Midbrain (tissue), 1 donor: ENCODE measurements at regions not wholly inside any gene's neighbourhood (a gene's known extent, or its start where the extent isn't known, plus 50 kb on each side); places are given as distances from the start of the nearest gene placed in this dataset.
"Not testable (repeated sequence)": the region's sequence is repeated elsewhere in the genome, so short reads cannot be mapped to it uniquely, and the experiment has no call there.

Source experiments
- DNase-seq: peaks from one replicate; lab custom pipeline; 2025; lab: John Stamatoyannopoulos, UW

DNA sequence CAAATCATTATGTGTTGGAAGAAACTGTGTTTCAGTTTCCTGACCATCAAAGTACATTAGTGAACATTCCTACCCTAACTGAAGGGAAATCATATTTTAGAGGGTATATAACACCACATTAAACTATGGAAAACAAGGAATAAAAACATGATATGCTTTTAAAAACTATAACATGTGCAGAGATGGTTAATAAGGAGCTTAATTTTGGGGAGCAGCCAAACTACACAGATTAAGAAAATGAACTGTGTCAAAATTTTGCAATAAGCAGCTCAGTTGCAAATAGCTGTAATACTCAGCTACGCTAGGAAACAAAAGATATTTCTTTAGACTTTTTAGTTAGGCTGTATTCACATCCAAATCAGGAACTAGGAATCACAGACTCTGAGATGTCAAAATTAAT is 1115.7 kb upstream of the CELF2 start:
- DNase-seq, result no peak

GRCh38 chr10:9910446-9910845 is 1107.2 kb upstream of the CELF2 start:
- DNase-seq, result no peak

- DNase-seq, result no peak
These were observed 1106.2 kb upstream of the CELF2 start for GRCh38 chr10:9911488-9911887.

DNA sequence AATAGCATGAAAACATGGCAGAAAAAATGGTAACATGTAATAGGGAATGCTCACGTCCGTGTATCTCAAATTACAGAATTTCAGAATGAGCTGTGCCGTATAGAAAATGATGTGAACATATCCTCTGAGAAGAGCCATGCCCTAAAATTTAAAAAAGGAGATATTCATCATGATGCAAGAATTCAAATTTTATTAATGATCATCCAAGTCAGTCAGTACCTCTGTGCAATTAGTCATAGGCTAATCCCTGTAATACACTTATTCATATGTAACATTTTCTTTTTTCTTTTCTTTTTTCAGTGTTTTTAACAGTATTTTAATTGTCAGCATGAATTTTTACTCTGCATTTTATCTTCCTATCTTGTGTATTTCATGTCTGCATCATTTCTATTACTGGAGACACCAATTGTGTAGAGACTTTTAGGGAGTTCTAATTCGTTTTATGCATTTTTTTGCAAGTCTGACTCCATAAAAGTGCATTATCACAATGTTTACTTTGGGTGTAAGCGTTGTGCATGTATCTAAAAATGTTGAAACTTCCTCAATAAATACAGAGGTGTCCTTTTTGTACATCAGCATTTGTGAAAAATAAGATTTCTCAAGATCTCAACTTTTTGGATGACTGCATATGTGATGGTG is 1103.7 kb upstream of the CELF2 start:
- DNase-seq, result no peak

DNA sequence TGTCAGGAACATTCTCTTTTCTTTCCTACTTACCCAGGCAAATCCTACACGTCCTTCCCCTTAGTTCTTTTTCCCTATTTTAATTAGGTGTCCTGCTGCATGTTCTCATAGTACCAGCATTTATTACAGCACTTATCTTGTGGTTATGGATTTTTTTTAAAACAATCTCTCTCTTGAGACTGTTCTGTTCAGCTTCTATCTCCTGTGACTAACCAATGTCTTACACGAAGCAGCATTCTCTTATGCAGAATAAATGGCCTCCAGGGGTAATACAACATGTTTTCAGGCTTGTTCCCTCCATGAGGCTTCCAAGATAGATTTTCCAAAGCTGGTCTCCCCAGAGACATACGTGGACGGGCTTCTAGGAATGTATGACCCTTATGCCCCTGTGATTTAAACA is 1096.1 kb upstream of the CELF2 start:
- no peak for DNase-seq

DNA sequence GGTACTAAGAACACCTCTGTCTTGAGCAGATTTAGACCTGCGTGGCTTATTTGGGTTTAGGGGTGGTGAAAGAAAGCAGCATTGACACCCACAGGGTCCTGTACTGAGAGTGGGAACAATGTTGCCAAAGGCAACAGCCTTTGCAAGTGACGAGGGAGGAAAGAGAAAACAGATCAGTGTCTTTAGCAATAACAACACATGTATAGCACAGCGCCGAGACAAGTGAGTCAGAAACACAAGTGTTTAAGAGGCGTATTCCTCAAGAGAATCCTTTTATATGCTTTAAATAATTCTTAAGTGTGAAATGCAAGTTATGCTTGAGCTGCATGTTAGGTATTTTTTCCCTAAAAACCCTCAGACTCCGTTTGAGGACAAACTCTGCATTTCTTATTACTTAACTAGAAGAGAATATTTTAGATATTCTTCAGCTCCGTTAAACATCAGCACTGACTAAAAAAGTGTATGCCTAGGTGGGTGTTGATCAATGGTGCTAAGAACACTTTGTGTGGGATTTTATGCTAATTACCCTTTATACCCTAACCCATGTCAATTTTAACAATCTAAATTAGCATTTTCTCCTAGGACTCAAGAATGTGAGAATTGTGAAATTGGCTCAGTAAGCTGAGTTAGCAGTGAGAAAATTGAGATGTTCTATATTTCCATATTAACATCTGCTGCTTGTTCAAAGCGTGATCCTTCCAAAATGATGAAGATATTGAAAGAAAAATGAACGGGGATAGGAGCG is 1095.4 kb upstream of the CELF2 start:
- DNase-seq, result no peak

DNA sequence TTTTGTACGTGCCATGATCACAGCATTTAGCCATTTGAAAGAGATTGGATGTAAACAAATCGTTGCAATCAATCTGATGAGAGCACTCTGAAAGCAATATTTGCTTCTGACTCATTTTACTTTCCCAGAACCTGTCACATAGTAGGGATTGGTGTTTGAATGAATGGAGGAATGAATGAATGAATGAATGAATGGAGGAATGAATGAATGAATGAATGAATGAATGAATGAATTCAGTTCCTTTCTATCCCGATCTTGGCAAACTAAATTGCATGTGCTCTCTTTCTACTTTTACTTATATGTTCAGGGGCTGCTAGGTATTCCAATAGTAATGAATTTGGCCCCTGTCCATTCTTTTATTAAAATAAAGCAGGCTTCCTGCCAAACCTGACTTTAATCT is 1091.7 kb upstream of the CELF2 start:
- DNase-seq, result no peak

DNA sequence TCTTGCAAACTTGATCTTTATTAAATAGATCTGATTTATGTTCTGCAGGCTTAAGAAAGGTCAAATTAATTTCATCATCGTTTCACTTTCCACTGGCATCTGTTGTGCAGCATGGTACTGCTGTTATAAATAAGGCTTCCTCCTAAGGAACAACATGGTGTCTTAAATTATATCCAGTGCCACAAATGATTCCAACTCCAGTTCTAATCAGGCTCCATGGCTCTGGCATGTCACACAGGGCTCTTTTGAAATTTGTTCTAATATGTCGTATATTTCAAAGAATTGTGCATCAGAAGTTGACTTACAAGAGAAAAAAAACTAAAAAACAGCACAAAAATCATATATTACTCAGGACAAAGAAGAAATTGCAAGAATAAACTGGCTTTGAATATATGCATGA is 1090.8 kb upstream of the CELF2 start:
- DNase-seq, result no peak

GRCh38 chr10:9939716-9940115 is 1078.0 kb upstream of the CELF2 start:
- DNase-seq, result no peak

DNA sequence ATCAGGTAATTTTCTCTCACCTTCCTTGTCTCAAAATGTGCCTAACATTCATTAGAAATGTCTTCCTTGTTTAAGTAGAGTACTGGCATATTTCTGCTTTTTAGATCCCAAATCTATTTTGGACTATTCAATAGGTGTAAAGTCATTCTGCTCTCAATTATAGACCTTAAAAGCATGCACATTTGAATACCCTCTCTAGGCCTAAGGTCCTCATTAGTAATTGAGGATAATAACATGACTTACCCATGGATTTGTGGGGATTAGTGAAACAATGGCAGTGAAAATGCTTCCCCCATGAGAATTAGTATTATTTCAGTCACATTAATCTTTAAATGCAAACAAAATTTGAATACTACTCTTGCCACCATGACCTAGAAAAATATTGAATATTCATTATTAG is 1073.0 kb upstream of the CELF2 start:
- DNase-seq, result no peak

GRCh38 chr10:9950070-9950469 is 1067.6 kb upstream of the CELF2 start:
- no peak for DNase-seq

- no peak for DNase-seq
These were observed 1066.0 kb upstream of the CELF2 start for GRCh38 chr10:9951481-9952257.

GRCh38 chr10:9957351-9957750 is 1060.3 kb upstream of the CELF2 start:
- no peak for DNase-seq

DNA sequence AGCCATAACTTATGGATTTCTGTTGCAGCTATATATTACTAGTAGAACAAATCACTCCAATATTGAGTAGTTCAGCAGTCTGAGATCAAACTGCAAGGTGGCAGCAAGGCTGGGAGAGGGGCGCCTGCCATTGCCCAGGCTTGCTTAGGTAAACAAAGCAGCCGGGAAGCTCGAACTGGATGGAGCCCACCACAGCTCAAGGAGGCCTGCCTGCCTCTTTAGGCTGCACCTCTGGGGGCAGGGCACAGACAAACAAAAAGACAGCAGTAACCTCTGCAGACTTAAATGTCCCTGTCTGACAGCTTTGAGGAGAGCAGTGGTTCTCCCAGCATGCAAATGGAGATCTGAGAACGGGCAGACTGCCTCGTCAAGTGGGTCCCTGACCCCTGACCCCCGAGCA is 1059.8 kb upstream of the CELF2 start:
- DNase-seq, result not testable (repeated sequence)

DNA sequence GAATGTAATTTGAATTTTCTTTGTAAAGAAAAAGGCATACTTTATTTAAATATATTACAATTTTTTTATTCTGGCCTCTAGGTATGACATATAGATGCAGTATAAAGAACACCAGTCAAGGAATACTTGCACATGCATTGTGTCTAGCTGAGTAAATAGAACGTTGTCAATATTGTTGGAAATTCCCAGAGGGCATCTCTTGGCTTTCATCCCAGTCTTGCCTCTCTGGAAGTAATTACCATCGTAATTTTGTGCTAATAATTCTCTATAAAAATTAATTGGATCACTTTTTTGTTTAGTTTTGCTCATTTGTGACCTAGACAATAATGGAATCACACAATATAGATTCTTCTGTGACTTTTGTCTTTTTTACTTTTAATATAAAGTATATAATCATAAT is 1052.3 kb upstream of the CELF2 start:
- no peak for DNase-seq

GRCh38 chr10:9986786-9987185 is 1030.9 kb upstream of the CELF2 start:
- DNase-seq, result no peak

GRCh38 chr10:9987197-9987596 is 1030.5 kb upstream of the CELF2 start:
- DNase-seq, result no peak

- DNase-seq, result no peak
These were observed 1025.0 kb upstream of the CELF2 start for GRCh38 chr10:9992661-9993060.

DNA sequence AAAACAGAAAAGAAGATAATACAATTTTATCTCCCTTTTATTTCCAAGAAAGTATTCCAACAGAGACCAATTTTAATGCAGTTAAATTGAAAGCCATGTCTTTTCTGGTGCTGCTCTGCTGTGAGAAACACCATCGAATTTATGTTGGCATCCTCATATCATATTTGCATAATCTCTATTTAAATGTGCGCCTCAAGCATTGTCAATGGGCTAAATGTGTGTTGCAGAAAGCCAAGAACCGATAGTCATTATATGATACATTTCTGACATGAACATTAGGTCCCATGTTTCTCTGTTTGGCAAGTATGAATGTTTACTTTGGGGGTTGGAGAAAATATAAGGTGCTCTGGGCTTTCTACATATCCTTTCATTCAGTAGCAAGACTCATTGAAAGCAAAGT is 1023.5 kb upstream of the CELF2 start:
- DNase-seq, result no peak

- no peak for DNase-seq
These were observed 1018.0 kb upstream of the CELF2 start for GRCh38 chr10:9999627-10000026.

DNA sequence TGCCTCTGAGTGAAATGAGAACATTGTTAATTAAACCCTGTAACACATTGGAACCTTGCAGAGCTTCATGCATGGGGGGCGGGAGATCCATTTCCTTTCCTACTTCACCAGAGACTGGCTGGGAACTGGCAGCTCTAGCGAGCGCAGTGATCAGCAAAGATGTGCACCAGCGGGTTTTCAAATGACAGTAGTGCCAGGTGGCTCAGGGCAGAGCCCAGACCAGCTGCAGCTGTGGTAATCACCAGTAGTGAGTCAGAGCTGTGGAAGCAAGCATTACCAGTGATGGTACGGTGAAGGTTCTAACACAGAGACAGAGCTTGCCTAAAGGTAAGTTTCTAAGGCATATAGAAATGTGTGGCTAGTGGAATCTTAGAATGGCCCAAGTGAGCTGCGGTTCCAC is 1009.7 kb upstream of the CELF2 start:
- DNase-seq, result no peak

DNA sequence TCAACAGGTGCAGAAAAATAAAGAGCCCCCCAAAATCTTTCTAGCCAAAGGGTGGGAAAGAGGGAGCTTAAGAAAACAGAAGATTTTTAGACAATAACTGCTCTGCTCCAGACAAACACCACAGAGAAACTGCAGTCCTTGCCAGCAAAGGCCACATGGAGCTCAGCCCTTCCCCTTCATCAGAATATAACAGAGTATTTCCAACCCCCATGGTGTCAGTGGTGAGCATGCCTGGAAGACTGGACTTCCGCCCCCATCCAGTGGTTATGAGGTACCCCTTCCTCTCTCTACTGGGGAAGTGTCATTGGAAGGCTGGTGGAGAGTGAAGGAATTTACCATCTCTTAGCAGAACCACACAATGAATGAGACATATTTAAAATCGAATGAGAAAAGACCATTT is 1007.3 kb upstream of the CELF2 start:
- DNase-seq, result no peak

GRCh38 chr10:10014846-10015245 is 1002.8 kb upstream of the CELF2 start:
- no peak for DNase-seq
